Activated T-helper 1 cell treated with anti-CD3 and anti-CD28 coated beads, Interleukin-2, amount 50 U/mL, for 16 hours (primary cell): ENCODE measurements at regions not wholly inside any gene's neighbourhood (a gene's known extent, or its start where the extent isn't known, plus 50 kb on each side); places are given as distances from the start of the nearest gene placed in this dataset.

Experiments
- DNase-seq, 2 donors: peaks; one replicate each; pipeline ENCODE4 v3.0.0-alpha.2; 2020; ENCODE audit warnings: low read depth in 1 of 2, low spot score in 1 of 2

- DNase-seq, result no peak
Observed at GRCh38 chr11:134474942-134475341, 62.9 kb upstream of the B3GAT1 start.

DNA sequence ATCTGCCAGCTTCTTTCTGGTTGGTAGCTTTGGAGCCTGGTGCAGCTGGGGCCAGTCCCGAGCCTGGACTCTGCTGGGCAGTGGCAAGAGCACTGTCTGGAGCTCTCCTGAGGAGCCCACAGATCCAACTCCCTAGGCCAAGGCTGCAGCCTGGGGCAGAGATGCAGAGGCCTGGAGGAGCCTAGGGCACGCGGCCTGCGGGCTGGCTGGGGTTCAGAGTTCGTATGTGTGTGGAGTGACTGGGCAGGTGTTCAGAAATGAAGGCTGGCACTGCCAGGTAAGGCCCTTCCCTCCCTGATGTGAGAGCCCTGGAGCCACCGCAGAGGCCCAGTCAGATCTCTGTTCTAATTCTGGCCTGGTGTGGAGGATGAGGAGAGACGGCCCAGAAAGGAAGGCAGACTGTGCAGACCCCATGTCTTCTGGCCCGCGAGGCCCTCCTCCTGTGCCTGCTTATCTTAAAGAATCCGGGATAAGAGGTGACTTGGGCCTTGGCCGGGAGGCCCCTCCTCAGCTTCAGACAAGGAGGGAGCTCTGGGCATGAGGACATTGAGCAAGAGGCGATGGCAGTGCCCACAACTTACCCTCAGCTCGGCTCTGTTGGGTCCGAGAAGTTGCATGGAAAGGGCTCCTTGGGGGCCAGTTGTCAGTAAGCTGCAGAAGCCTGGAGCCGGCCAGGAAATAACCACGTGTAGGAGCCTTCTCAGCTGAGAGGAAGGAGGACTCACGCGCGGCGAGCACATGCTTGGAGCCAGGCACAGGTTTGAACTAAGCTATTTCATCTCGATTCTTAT, 62.2 kb upstream of the B3GAT1 start:
- DNase-seq, result no peak

- DNase-seq, result no peak
Observed at GRCh38 chr11:134471716-134472455, 59.8 kb upstream of the B3GAT1 start.

DNA sequence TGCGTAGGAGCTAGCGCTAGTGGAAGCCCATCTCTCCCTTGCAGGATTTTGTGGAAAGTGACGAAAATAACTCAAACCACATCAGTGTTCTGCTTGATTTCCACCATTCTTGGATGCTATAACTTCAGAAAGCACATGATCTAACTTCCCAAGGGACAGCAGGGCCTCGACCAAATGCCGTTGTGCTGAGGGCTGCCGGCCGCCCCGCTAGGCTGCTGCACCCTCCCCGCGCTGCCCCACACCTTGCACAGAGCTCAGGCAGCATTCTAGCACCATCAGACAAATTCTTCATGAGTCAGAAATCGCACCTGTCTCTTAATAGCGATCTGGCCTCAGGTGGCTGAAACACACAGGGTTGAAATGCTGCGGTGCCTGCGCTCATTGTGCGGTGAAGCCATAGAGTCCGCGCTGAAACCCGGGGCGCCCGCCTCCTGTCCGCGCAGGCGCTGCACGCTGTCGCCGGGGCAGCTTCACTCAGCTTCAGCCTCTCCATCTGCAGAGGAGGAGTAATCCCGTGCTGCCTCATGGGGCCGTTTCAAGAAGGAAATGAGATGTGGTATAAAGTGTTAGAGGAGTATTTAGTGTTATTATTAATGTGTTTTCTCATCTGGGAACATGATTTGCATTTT, 59.2 kb upstream of the B3GAT1 start:
- DNase-seq, result no peak

GRCh38 chr11:134470238-134470637, 58.2 kb upstream of the B3GAT1 start:
- DNase-seq, result no peak

DNA sequence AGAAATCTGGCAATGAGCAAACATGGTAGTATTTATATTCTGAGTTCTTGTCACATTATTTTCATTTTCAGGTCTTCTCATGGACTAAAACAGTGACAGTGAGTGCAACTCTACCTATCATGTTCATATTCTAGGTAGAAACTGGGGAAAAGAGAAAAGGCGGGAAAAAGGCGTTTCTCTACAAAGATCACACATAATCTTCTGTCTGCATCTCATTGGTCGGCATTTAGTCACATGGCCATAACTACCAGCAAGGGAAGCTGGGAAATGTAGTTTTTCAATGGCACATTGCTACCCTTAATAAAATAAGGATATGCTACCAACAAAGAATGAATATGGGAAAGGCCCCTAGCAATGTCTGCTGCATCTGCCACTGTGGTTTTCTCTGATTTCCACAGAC, 57.6 kb upstream of the B3GAT1 start:
- no peak for DNase-seq

DNA sequence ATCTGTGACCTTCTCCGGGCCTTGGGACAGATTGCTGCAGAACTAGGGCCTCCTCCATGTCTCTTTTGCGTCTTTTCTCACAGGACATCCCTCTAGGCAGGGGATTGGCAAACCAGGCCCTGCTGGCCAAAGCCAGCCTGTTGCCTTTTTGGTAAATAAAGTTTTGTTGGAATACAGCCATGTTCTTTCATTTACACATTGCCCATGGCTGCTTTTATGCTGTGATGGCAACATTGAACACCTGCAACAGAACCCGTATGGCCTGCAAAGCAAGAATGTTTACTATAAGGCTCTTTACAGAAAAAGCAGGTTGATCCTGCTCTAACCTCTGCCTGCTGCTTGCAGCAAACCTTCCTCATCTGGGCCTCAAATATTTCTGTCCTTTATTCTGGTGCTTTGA, 56.8 kb upstream of the B3GAT1 start:
- DNase-seq, result no peak

DNA sequence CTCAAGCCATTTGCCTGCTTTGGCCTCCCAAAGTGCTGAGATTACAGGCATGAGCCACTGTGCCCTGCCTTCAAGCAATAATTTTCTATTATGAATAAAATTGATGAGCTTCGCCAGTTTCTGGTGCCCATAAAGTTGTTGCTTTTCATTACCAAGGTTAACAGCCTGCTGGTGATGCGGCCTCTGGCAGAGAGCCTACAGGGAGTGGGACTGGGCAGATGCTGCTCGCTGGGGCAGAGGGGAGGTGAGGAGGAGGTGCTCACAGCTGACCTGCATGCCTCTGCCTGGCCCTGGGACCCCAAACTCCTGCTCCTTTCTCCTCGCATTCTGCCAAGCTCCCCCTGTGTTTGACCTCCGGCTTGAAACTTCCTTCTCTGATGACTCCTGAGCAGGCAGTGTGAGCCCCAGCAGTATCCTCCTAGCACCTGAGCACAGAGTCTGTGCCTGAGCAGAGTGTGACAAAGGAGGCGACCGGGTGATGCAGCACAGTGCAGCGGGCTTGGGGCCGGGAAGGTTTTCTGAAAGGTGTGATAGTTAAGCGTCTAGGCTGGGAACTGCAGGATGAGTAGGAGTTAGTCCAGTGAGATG, 56.1 kb upstream of the B3GAT1 start:
- no peak for DNase-seq

GRCh38 chr11:134466610-134467567, 54.8 kb upstream of the B3GAT1 start:
- DNase-seq, result no peak

DNA sequence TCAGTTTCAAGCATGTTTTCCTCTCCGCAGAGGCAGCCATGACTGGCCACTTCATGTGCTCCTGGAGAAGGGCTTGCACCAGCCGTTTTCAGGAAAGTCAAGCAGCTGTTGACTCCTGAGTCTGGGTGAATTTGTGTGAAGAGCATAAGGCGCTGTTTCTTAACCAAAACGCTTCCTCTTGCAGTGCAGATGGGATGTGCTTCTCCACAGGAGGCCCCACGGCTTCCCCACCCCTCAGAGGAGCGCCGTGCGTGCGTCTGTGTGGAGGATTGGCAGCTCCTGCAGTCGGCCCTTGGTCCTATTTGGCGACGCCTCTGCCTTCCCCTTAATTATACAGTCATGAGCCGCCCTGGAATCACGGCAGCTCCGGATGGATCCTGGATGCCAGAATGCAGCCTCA, 54.1 kb upstream of the B3GAT1 start:
- no peak for DNase-seq

GRCh38 chr11:134464981-134465730, 53.1 kb upstream of the B3GAT1 start:
- no peak for DNase-seq

DNA sequence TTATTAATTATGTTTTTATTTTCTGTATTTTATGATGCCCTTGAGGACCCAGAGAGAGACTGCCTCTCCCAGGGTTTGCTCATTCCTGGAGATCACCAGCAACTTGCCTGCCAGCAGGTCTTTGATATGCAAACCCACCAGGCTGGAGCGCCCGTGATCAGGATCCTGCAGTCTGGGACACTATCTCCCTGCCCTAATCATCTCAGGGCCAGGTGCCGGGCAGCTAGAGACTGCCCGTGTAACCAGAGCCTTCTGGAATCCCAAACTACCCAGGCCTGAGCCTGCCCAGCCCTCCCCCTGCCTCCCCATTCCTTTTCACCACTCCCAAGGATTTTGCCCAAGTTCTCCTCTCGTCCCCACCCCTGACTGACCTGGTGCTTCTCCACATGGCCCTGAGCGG, 52.2 kb upstream of the B3GAT1 start:
- no peak for DNase-seq

DNA sequence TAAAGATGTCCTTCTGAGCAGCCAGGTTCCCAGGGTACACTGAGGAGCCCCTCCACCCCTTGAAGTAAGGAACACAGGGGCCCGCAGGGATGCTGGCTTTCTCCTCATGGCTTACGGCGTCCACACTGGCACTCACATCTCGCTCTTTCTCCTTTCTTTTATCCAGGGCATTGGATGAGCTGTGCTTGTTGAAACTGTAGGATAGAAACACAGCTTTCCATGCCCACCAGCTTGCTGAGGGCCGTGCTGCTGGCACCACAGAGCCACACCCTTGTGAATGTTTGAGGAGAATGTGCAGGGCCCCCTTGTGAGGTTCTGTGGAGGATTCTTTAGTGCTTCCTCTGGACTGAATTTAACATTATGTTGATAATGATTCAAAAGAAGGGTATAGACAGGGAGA, 51.7 kb upstream of the B3GAT1 start:
- no peak for DNase-seq
